HPDE6-E6E7 (cell line): ENCODE measurements at regions not wholly inside any gene's neighbourhood (a gene's known extent, or its start where the extent isn't known, plus 50 kb on each side); places are given as distances from the start of the nearest gene placed in this dataset.

Source experiments
- DNase-seq: peaks from one replicate; pipeline ENCODE4 v3.0.0; 2011; ENCODE audit warnings: missing footprints; ENCODE audit errors: extremely low spot score

GRCh38 chr11:62073061-62073460, 50.8 kb upstream of the INCENP start:
- no peak for DNase-seq

GRCh38 chr11:62071408-62071807, 52.4 kb upstream of the INCENP start:
- DNase-seq: no peak

- DNase-seq: no peak
Measured at GRCh38 chr11:62069986-62070919, 53.6 kb upstream of the INCENP start.

- DNase-seq: no peak
Measured at GRCh38 chr11:62069374-62069773, 54.4 kb upstream of the INCENP start.

GRCh38 chr11:62068730-62069129, 55.1 kb upstream of the INCENP start:
- DNase-seq: no peak

- no peak for DNase-seq
Measured at GRCh38 chr11:62067741-62068140, 56.1 kb upstream of the INCENP start.

DNA sequence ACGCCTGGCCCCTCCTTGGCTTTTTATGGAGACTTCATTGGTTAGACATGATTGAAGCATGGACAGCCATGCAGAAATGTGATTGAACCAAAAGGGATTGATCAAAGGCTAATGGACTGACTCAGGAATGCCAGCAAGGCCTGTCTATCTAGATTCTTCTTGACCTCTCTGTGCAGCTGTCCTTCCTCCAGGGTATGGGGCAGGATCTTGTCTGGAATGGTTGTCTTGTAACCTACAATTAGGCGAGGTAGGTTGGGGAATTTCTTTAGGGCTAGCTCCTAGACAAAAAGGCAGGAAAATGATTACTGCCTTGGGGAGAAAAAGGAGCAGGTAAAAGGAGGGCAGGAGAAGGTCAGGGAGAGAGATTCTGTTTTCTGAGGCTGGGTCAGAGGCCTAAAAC, 59.6 kb upstream of the INCENP start:
- DNase-seq: no peak

DNA sequence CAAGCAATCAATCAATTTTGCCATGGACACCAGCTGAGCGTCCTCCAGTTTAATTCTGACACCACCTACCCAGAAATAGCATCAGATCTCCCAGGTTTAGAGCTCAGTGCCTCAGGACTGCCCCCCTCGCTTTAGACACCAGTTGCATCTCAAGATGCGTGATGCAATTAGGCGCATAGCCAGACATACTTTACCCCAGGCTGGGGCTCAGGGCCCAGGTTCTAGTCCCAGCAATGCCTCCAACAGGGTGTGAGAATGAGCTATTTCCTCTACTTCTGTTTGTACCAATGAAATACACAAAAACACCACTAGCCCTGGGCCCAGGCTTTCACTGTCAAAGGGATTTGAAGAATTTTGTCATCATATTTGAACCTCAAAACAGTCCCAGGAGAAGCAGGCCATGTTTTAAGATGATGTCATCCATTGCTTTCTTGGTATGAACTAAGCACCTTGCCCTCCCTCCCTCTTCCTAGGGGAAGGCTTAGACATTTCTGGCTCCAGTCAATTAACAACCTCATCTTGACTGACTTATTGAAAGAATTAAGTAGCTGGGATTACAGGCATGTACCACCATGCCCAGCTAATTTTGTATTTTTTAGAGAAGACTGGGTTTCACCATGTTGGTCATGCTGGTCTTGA, 61.5 kb upstream of the INCENP start:
- DNase-seq: no peak

GRCh38 chr11:62061356-62062222, 62.2 kb upstream of the INCENP start:
- DNase-seq: peak; percentile 31

DNA sequence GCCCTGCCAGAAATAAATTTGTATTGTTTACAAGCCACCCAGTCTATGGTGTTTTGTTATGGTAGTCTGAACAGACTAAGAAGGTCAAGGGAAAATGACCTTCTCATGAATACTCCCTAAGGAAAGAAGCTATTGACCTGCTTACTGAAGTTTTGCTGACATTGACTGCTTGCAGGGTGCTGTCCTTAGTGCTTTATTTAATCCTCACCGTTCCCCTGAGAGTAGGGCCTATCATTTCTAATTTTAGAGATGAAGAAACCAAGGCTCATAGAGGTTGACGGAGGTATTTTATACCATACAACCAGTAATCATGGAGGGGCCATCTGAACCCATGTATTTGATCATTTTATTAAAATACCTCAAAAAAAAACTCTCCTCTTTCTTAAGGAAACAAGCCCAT, 66.7 kb upstream of the INCENP start:
- no peak for DNase-seq

DNA sequence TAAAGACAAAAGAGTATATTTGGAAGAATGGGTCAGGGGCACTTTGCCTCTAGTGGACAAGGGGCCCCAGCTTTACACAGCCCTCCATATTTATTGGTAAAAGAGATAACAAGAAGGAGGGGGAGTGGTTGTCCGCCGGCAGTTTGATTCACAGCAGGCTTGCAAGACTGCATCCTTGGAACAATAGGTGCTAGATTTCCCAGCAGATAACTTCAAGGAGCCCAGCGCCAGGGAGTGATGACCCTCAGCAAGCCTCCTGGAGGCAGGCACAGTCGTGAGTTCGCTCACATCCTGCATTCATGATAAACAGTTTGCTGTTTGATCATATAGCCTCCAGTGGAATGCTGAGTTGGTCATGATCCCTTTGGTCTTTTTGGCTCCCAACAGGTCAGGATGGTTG, 67.8 kb upstream of the INCENP start:
- DNase-seq: no peak

- no peak for DNase-seq
Measured at GRCh38 chr11:62054484-62055121, 69.2 kb upstream of the INCENP start.

GRCh38 chr11:62054081-62054480, 69.7 kb upstream of the INCENP start:
- DNase-seq: no peak

DNA sequence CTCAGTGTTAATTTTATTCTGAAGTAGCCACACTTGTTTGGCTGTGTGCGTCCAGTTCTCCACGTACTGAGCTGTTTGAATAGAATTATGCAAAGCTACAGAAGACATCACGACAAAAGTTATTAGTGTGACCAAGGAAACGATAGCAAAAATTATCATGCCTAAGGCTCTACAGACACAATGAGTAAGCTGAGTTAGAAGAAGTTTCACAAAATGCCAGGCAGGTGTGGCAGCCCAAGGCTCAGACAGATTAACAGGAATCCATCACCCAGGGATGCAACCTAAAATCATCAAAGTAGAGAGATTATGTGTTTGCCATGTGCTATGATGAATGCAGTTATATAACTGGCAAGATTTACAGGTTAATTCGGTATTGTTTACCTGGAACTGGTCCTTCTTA, 73.1 kb upstream of the INCENP start:
- no peak for DNase-seq

DNA sequence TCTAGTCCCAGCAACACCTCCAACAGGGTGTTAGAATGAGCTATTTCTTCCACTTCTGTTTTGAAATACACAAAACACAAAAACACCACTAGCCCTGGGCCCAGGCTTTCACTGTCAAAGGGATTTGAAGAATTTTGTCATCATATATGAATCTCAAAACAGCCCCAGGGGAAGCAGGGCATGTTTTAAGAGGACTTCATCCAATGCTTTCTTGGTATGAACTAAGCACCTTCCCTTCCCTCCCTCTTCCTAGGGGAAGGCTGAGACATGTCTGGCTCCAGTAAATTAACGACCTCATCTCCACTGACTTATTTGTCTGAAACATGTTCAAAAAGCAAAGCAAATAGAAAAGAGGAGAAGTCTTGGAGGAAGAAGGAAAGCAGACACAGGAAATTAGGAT, 75.7 kb upstream of the INCENP start:
- DNase-seq: no peak

GRCh38 chr11:62046568-62047100, 77.2 kb upstream of the INCENP start:
- DNase-seq: no peak

- DNase-seq: no peak
Measured at GRCh38 chr11:62044639-62045121, 77.2 kb upstream of the FTH1 start.

DNA sequence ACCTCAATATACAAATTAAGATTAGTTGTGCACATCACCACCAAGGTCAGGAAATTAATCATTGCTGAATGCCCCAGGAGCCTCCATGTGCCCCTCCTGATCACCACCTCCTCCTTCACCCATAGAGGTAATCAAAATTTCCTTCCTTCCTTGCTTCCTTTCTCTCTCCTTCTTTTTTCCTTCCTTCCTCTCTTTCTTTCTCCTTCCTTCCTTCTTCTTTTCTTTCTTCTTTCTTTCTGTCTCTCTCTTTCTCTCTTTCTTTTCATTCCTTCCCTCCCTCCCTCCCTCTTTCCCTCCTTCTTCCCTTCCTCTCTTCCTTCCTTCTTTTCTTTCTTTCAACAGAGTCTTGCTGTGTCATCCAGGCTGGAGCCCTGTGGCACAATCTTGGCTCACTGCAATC, 67.9 kb upstream of the FTH1 start:
- DNase-seq: no peak

GRCh38 chr11:62034036-62034338, 66.6 kb upstream of the FTH1 start:
- DNase-seq: no peak

- DNase-seq: no peak
Measured at GRCh38 chr11:62033191-62034035, 66.0 kb upstream of the FTH1 start.
